ENCODE measurements at regions not wholly inside any gene's neighbourhood (a gene's known extent, or its start where the extent isn't known, plus 50 kb on each side); places are given as distances from the start of the nearest gene placed in this dataset.

DNA sequence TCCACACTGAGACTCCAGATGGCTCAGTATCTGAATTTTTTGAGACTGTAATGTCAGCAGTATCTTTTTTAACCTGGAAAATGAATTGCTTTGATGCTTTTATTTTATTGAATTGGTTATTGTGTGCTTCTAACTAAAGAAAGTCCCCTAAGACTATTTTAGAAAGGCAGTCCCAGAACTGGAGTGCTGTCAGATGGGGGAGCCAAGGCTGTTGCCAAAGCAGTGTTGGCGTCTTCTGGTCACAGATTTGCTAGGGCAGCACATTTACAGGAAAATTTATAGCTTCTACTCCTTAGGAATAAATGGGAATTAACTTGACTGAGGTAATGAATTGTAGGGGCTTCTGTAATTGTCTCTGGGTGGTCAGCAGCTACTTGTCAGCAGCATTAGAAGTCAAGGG, 157.1 kb upstream of the ARHGAP5 start:
- TF ChIP-seq ZFP36 (IDR thresholded peaks at IDR 0.05; ENCODE audit: borderline replicate concordance, partially characterized antibody) (no peak), CBX2 (IDR thresholded peaks at IDR 0.05; ENCODE audit: borderline replicate concordance, low read depth) (no peak), POLR2A (IDR thresholded peaks at IDR 0.05; ENCODE audit: low read length) (no peak), EP300 (IDR thresholded peaks at IDR 0.05) (no peak), HDAC2 (IDR thresholded peaks at IDR 0.05) (no peak), RAD21 (conservative IDR thresholded peaks at IDR 0.05 in 1 of 2, IDR thresholded peaks at IDR 0.05 in 1 of 2) (no peak)
- TF ChIP-seq, protein P1, sequence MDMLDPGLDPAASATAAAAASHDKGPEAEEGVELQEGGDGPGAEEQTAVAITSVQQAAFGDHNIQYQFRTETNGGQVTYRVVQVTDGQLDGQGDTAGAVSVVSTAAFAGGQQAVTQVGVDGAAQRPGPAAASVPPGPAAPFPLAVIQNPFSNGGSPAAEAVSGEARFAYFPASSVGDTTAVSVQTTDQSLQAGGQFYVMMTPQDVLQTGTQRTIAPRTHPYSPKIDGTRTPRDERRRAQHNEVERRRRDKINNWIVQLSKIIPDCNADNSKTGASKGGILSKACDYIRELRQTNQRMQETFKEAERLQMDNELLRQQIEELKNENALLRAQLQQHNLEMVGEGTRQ (IDR thresholded peaks at IDR 0.05), result no peak
- TF ChIP-seq, protein P2, sequence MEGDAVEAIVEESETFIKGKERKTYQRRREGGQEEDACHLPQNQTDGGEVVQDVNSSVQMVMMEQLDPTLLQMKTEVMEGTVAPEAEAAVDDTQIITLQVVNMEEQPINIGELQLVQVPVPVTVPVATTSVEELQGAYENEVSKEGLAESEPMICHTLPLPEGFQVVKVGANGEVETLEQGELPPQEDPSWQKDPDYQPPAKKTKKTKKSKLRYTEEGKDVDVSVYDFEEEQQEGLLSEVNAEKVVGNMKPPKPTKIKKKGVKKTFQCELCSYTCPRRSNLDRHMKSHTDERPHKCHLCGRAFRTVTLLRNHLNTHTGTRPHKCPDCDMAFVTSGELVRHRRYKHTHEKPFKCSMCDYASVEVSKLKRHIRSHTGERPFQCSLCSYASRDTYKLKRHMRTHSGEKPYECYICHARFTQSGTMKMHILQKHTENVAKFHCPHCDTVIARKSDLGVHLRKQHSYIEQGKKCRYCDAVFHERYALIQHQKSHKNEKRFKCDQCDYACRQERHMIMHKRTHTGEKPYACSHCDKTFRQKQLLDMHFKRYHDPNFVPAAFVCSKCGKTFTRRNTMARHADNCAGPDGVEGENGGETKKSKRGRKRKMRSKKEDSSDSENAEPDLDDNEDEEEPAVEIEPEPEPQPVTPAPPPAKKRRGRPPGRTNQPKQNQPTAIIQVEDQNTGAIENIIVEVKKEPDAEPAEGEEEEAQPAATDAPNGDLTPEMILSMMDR (IDR thresholded peaks at IDR 0.05), result no peak
- TF ChIP-seq, protein P3, sequence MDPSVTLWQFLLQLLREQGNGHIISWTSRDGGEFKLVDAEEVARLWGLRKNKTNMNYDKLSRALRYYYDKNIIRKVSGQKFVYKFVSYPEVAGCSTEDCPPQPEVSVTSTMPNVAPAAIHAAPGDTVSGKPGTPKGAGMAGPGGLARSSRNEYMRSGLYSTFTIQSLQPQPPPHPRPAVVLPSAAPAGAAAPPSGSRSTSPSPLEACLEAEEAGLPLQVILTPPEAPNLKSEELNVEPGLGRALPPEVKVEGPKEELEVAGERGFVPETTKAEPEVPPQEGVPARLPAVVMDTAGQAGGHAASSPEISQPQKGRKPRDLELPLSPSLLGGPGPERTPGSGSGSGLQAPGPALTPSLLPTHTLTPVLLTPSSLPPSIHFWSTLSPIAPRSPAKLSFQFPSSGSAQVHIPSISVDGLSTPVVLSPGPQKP (IDR thresholded peaks at IDR 0.05; ENCODE audit: low read depth, low read length), result no peak
- TF ChIP-seq, protein P4, sequence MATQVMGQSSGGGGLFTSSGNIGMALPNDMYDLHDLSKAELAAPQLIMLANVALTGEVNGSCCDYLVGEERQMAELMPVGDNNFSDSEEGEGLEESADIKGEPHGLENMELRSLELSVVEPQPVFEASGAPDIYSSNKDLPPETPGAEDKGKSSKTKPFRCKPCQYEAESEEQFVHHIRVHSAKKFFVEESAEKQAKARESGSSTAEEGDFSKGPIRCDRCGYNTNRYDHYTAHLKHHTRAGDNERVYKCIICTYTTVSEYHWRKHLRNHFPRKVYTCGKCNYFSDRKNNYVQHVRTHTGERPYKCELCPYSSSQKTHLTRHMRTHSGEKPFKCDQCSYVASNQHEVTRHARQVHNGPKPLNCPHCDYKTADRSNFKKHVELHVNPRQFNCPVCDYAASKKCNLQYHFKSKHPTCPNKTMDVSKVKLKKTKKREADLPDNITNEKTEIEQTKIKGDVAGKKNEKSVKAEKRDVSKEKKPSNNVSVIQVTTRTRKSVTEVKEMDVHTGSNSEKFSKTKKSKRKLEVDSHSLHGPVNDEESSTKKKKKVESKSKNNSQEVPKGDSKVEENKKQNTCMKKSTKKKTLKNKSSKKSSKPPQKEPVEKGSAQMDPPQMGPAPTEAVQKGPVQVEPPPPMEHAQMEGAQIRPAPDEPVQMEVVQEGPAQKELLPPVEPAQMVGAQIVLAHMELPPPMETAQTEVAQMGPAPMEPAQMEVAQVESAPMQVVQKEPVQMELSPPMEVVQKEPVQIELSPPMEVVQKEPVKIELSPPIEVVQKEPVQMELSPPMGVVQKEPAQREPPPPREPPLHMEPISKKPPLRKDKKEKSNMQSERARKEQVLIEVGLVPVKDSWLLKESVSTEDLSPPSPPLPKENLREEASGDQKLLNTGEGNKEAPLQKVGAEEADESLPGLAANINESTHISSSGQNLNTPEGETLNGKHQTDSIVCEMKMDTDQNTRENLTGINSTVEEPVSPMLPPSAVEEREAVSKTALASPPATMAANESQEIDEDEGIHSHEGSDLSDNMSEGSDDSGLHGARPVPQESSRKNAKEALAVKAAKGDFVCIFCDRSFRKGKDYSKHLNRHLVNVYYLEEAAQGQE (IDR thresholded peaks at IDR 0.05), result no peak
